PFSK-1 (cell line): ENCODE measurements at regions not wholly inside any gene's neighbourhood (a gene's known extent, or its start where the extent isn't known, plus 50 kb on each side); places are given as distances from the start of the nearest gene placed in this dataset.

ENCODE experiments used
- POLR2AphosphoS5 ChIP-seq: IDR thresholded peaks from 2 replicates; pipeline ENCODE4 v1.6.1; 2012; ENCODE audit warnings: low read depth, mild to moderate bottlenecking, control low read depth, low read length, moderate library complexity
- REST ChIP-seq, 2 experiments: IDR thresholded peaks; 2 replicates each; pipeline versions ENCODE4 v1.6.1 to v1.8.0; 2011 to 2012; ENCODE audit warnings: low read depth in 2 of 2, low read length in 2 of 2, control low read depth in 1 of 2, inconsistent platforms in 1 of 2, mild to moderate bottlenecking in 1 of 2, moderate library complexity in 1 of 2; ENCODE audit not compliant: insufficient read depth in 1 of 2

GRCh38 chr14:76926521-76927251 lies 100.5 kb downstream of the LRRC74A start:
- TF ChIP-seq REST (IDR thresholded peaks at IDR 0.05; ENCODE audit: insufficient read depth in 1 of 2, low read depth in 2 of 2, low read length in 2 of 2) (no peak), POLR2AphosphoS5 (no peak)
